HT-29 (cell line): ENCODE measurements at regions not wholly inside any gene's neighbourhood (a gene's known extent, or its start where the extent isn't known, plus 50 kb on each side); places are given as distances from the start of the nearest gene placed in this dataset.

ENCODE experiments used
- DNase-seq: peaks from one replicate; pipeline ENCODE4 v3.0.0-alpha.2; 2015; ENCODE audit warnings: low spot score

DNA sequence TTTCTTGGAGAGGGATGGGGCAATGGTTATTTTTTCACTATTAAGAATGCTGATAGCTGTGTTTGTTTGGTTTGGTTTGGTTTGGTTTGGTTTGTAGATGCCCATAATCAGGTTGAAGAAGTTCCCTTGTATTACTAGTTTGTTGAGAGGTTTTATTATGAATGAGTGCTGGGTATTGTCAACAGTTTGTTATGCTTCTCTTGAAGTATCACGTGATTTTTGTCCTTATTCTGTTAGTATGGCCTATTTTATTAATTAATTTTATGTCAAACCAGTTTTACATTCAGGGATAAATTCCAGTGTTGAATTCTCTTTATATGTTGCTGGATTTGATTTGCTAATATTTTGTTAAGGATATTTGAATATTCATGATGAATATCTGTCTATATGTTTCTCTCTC, 449.8 kb upstream of the NWD2 start:
- DNase-seq = no peak

DNA sequence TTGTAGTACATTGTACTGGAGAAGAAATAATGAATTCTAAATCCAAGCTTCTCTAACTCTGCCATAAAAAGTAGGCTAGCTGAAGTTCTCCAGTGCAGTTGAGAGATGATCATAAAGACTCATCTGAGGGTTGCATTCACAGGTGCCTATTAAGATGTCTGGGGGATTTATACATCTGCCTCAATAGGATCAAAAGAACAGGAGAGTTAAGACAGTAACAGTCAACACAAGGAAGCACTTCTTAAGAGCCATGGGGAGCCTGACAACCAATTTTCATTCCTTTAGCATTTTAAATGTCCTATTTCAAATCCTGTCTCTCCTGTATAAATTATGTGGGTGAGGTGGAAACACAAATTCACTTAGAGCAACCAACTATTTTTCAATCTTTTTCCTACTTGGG, 432.4 kb upstream of the NWD2 start:
- DNase-seq = no peak

DNA sequence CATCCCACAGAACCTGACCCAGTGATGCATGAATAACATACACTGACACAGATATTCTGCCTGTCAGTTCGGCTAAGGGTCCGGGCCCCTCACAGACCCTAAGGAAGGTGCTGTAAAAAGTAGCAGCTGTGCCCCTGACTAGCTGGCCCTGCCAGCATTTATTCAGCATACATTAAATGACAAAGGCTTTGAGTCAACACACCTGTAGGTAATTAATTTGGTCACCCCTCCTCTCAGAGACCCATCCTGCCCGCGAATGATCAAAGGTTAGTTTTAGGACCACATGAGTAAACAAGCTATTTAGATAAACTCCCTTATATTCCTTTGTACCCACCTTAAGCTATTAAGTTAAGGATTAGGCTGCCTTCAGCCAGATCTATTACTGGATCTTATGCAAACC, 429.0 kb upstream of the NWD2 start:
- DNase-seq = no peak

DNA sequence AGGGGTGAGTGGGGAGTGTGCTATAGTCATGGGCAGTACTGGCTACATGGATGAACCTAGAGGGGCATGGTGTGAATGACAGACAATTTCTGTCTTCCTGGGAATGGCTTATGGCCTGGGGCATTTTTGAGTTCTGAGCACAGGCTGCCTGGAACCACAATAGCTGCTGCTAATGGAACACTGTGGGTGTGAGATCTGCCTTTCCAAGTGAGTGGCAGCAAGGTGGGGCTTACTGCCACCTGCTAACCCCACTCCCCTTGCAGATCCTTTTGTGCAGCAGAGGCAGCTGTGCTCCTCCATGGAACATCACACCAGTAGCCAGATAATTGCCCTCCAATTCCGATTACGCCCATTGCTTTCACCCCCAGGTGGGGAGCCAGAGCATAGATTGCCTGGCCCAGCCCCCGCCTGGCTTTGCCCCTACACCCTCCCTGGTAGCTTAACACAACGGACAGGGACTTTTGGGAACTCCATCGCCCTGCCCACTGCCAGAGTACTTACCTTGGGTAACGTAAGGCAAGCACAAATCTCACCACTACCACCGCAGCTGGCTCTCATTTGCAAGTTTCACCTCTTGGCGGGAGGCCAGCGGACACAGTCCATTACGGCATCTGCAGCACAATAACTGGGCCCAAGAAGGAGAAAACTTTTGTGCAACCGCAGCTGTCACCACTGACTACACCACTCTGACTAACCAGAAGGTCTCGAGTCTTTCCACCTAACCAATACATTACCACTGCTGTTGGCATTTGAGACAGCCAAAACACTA, 421.2 kb upstream of the NWD2 start:
- DNase-seq = no peak

DNA sequence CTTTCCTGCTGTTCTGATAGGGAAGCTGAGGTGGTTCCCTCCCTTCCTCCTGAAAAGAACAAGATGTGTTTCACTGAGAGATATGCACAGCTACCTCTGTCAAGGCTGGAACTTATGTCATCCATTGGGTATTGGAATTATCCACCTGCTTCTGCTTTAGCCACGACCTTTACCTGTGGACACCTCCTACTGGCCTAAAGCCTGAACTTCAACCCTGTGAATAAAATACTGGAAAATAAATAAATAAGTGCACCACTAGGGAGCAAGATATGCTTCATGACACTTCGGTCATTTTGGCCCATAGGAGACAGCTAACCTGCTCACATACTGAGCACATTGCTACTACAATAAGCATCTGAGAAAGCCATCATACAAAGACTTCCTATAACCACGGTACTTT, 419.9 kb upstream of the NWD2 start:
- peak; percentile 30 for DNase-seq

DNA sequence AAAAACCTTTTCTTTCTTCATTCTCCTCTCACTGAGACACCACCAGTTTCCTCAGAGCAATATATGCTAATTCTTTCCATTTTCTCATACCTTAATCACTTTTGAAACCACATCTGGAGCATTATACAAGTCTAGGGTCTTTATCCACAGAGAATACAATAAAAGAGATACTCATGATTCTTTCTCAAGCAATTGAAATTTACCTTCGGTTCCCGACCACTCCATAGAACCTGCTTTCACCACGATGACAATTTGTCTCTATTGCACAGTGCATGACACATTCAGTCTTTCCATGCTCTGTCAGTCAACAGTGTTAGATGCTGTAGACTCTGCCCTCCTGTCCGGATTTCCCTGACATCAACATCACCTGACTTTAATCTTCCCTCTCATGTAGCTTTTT, 409.3 kb upstream of the NWD2 start:
- DNase-seq = no peak

DNA sequence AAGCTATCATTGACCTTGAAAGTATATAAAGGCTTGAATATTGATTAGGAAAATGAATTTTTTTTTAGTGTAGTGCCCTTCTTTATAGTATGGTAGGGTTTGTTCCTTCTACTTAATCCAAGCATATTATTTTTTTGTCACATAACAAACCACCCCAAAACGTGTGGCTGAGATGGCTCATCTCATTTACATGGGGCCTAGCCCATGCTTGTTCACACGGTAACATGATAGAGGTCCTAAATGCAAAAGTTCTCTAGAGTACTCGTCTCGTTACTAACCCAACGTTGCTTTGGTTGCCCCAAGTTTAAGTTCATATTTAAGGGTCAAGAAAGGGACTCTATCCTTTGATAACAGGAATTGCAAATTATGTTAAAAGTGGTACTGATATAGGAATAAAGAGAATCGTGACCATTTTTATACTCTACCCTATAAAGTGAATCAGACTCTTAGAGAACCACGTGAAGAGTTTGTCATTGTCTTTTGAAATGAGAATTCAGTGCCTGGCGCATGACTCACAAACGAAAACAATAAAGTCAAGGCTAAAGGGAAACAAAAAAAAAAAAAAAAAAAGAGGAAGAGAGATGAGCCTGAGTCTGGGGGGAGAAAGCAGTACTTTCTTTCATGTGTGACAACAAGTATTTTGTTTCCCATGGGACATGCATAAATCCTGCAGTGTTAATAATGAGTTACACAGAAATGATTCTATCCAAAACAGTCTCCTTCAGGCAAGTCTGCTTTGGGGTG, 402.8 kb upstream of the NWD2 start:
- DNase-seq = no peak

DNA sequence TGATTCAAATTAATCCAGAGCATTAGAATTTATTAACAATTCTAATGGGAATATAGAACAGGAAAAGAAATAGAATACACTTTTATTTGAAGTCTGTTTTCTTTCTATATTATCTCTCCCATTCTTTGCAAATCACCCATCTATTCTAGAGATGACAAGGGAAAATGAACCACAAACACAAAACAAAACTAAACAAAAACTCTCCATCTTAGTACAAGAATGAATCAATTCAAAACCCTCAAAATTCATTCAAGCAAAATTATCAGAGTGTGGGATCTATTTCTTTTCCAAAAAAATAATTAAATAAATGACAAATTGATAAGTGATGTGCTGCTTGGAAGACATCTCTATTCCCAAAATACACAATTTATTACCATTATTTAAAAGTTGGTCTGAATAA, 400.1 kb upstream of the NWD2 start:
- DNase-seq = no peak

DNA sequence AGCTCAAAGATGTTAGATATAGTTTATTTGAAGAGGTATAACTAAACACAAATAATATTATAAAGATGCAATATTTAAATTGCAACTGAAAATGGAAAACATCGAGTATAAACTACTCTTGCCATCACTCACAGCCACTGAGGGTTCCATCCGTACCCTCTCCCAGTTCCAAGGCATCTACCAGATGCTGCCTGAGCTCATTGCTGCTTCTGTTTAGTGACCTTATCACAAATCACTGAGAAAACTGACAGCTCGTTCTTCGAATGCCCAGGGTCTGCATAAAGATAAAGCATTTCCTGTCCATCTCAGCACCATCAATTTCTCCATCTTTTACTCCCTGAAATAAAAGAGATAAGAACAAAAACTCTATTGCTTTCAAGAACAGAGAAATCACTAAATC, 391.7 kb upstream of the NWD2 start:
- DNase-seq = no peak

DNA sequence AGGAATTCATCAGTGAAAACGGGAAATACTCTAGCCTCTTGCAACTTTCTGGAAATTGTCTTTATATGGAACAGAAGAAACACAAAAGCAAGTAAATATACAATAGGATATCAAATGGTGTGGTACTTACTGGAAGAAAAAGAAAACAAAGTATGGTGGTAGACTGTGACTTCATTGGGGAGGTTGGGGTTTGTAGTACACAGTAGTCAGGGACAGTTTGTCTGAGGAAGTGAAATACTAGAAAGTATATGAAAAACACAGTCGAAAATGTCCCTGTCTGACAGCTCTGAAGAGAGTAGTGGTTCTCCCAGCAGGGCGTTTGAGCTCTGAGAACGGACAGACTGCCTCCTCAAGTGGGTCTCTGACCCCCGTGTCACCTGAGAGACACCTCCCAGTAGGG, 390.0 kb upstream of the NWD2 start:
- DNase-seq = no peak

DNA sequence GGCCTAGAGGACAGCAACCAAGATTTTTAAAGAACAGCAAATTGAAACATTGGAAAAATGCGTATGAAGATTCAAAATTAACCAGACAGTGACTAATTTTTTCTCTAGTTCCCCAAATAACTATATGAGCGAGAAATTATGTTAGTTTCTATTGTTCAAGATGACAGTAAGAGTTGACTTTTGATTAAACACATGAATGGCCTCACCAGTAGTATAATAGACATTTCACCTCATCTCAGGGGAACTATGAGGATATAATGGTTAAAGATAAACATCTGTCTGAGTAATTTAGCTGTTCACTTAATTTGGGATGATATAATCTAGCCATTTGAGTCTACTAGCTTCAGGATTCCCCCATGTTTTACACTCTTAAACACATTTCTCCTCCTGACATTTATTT, 380.9 kb upstream of the NWD2 start:
- DNase-seq = no peak

DNA sequence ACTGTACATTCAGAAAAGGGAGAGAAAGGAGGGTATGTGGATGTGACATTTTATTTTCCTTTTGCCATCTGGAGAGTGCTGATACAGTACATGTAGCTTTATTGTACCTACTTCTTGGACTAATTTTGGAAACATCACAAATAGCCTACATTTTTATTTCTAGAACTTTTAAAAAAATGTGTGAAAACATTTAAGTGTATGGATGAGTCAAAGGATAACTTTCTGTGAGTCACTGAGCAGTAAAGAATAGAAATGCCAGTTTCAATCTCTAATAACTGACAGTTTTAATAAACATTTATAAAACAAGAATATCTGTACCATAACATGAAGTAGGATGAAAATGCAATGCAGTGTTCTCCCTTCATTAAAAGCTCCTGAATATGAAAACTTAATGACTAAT, 374.4 kb upstream of the NWD2 start:
- DNase-seq = no peak

DNA sequence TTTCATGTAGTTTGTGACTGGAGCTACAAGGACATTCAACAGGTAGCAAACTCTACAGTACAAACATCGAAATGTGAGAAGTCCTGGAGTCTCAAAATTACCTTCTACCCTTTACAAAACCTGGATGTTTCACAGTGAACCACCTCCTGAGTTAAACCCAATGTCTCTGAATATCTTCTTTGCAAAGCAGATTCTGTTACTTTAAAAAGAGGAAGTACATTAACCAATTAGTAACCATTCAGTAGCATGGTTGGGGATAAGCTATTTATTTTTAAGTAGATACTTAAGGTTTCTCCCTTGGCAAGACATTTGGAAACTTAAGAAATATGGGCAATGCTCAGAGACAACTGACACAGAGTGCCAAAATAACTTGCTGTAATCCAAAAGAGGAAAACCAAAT, 371.9 kb upstream of the NWD2 start:
- no peak for DNase-seq

DNA sequence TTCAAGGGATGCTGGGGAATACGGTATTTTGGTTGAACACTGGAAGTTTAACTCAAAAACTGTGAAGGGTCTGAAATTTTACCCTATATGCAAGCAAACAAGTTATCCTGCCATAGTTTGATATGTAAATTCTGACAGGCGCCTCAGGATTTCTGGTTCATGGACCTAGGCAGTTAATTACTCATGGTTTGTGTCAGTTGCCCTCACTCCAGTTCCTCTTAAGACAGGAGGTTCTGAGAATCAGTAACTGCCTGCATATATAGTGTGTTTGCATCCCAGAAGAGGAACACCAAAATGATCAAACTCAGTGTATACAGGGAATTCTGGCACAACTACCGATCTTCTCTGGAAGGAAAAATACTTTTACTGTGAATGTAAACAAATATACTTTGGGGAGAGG, 360.4 kb upstream of the NWD2 start:
- DNase-seq = no peak

DNA sequence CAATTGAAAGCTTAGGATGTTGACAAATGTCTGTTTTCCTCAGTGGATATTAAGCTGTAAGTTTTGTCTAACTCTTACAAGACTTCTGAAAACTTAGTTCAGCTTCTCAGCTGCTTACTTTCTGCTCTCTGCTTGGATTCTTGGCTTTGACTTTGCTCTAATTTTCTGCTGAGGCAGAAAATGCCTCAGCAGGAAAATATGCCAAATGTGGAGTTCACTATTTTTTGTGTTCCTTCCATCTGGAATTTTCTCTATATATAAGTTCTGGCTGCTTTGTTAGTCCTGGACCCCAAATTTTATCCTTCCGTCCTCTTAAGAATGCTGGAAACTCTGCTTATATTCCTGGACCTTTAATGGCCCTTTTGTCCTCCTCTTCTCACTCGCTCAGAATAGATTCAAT, 352.6 kb upstream of the NWD2 start:
- no peak for DNase-seq

DNA sequence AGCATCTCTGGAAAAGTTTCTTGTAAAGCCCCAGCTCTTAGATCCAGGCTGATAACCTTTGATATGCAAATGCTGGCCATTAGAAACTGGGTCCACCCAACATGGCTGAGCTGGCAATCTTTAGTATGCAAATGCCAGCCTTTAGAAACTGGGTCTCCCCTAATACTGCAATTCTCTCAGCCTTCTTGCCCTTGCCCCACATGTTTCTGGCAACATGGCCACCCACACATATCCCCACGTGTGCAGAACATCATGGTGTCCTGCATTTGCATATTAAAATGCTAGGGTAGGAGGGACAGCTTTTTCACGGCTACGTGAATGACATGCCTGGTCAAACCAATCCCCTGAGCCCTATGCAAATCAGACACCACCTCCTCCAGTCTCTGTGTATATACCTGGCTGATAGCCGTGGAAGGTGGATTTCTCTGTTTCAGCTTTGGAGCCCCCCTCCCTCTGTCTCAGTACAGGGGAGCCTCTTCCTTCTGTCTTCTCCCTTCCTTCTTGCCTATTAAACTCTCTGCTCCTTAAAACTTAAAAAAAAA, 344.0 kb upstream of the NWD2 start:
- no peak for DNase-seq

DNA sequence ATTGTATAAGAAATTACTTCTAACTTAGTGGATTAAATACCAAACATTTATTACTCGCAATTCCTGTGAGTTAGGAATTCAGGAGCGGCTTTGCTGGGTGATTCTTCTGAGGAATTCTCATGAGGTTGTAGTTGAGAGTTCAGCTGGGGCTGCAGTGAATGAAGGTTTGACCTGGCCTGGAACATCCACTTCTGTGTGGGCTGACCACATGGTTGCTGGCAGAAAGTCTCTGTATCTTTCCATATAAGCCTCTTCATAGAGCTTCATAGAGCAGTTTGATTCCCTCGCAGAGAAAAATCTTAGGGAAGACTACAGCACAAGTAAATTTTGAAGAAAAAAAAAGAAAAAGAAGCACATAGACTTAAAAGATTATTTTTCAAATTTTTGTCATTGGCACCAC, 339.7 kb upstream of the NWD2 start:
- no peak for DNase-seq

DNA sequence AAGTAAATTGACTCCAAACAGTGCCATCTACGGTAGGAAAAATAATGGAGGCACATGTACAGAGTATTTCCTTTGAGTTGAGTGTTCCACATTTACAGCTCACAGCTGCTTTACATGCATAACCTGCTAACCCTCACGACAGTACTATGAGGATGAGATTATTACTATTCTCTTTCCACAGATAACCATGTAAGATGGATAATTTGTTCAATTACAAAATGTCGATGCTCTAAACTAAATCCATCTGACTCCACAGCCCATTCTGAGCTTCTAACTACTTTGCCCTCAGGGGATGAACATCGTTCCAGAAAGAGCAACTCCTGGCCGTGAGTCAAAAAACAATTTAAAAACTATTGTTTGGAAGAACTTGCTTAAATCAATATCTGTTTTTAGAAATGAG, 330.4 kb upstream of the NWD2 start:
- DNase-seq = no peak

DNA sequence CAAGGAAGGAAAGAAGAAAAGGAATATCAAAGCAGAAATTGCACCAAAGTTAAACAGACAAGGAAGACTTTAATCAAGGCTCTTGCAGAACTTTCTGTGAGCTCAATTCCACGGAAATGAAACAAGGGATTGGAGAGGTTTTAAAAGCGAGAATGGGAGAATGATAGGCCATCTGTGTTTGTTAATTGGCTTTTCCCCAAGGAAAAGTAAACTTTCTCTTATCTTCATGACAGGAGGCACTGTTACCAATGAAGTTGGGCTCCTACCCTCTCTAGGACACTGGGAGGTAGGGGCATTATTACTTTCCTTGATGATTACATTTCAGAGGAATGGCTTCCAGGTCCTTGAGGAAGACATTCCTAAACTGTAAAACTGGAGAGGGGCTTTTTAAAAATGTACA, 328.8 kb upstream of the NWD2 start:
- no peak for DNase-seq

DNA sequence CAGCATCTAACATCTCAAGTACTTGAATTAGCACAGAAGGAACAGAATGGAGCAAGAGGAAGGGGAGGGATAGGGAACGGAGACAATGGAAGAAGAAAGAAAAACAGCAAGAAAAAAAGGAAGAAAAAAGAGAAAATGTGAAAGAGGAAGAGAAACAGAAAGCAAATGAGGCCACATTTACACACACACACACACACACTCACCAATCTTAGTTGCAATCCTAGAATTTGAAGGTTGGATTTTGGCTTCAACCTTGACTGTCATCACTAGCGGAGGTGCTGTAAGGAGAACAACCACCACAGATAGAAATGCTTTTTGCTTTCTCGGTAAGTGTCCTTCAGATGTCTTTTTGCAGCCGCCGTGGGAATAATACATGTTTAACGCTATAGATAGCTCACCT, 327.1 kb upstream of the NWD2 start:
- DNase-seq = no peak

DNA sequence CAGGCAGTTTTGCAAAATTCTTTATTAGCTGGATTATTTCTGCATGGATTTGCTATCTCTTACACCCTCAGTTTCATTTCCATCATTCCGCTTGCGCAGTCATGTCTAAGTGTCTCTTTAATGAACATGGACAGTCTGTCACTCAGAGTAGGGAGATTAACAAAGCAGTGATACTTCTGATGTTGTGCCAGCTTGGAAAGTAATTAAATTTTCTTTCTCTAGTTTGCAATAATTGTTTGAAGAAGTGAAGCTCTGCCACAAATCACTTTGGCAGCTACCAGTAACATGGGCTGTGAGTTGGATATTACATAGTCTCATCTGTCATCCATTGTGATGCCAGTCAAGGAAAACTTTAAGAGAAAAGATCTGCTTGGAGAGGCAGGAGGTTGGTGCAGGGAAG, 324.8 kb upstream of the NWD2 start:
- DNase-seq = no peak

DNA sequence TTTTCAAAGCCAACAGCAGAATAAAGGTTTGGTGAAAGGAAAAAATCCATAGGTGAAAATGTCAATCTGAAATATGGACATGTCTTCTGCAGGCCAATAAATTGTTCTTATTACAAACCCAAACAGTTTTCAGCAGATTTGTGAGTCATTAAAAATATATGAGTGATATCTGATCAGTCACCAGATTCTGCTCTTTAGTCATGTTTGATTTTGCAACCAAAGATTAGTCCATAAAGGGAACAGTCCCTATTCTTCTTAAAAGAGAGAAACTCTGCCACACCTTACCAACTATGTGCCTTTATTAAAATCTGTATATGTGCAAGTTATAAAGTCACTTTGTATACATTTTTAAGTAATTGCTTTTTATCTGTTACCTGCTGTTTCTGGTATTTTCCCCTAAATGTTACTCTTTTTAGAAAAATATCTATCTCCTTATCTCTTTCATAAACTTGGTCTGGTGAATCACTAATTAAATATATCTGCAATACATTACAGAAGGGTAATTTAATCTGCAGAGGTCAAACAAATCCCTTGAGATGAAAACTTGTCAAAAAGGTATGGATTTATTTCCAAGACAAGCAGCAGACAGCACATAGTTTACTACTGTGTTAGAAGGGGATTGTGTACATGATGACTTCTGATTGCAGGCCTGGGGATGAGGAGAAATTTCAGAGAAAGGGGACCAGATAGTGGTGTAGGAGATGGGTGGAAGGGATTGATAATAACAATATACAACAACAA, 322.9 kb upstream of the NWD2 start:
- DNase-seq = no peak
